H1 (cell line): ENCODE measurements at regions not wholly inside any gene's neighbourhood (a gene's known extent, or its start where the extent isn't known, plus 50 kb on each side); places are given as distances from the start of the nearest gene placed in this dataset.

Experiments
- CTCF ChIA-PET: fragments of 300-600 bp; sonication (Branson Sonifier 250); formaldehyde crosslinking; loops from one replicate; lab custom pipeline; 2021; ENCODE audit not compliant: partially characterized antibody; lab: Charles Lee
- POLR2A ChIA-PET: fragments of 300-600 bp; sonication (Branson Sonifier 250); formaldehyde crosslinking; loops from one replicate; lab custom pipeline; 2021; ENCODE audit warnings: inconsistent platforms; ENCODE audit not compliant: partially characterized antibody; lab: Charles Lee
- DNase-seq, 2 experiments: peaks; one replicate each; pipeline versions ENCODE4 v3.0.0 to v3.0.0-alpha.2; 2010 to 2022; ENCODE audit warnings: low spot score in 2 of 2, low read depth in 1 of 2, mixed read lengths in 1 of 2
- FAIRE-seq: peaks from 2 replicates; lab custom pipeline; 2011; peaks lifted over from hg19 to GRCh38; lab: Jason Lieb, UNC
- H2AFZ ChIP-seq: 2 replicates; pipeline ENCODE4 v1.8.1; 2012; ENCODE audit warnings: low read length, inconsistent platforms
- H2AK5ac ChIP-seq: 2 replicates; pipeline ENCODE4 v1.6.1; 2013; ENCODE audit warnings: low read depth, low read length
- H2BK120ac ChIP-seq: replicated peaks from 2 replicates; pipeline ENCODE3; 2013; ENCODE audit warnings: low read depth, low read length, inconsistent platforms
- H2BK12ac ChIP-seq: 2 replicates; pipeline ENCODE4 v1.6.1; 2013; ENCODE audit warnings: low read depth, low read length
- H2BK15ac ChIP-seq: 2 replicates; pipeline ENCODE4 v1.6.1; 2013; ENCODE audit warnings: low read length
- H2BK20ac ChIP-seq: 2 replicates; pipeline ENCODE4 v1.6.1; 2013; ENCODE audit warnings: low read length
- H2BK5ac ChIP-seq: 2 replicates; pipeline ENCODE4 v1.6.1; 2013; ENCODE audit warnings: low read depth, low read length
- H3K14ac ChIP-seq: 2 replicates; pipeline ENCODE4 v1.6.1; 2013; ENCODE audit warnings: inconsistent platforms; ENCODE audit not compliant: insufficient read length
- H3K18ac ChIP-seq: 2 replicates; pipeline ENCODE4 v1.6.1; 2013; ENCODE audit warnings: low read length; ENCODE audit errors: extremely low read depth
- H3K23ac ChIP-seq: 2 replicates; pipeline ENCODE4 v1.6.1; 2013; ENCODE audit warnings: inconsistent platforms; ENCODE audit not compliant: insufficient read length
- H3K23me2 ChIP-seq: 2 replicates; pipeline ENCODE4 v1.6.1; 2013; ENCODE audit warnings: low read depth, low read length
- H3K27ac ChIP-seq: 2 replicates; pipeline ENCODE4 v1.6.1; 2011; ENCODE audit warnings: low read depth, low read length, inconsistent platforms
- H3K27me3 ChIP-seq, 4 experiments: replicated peaks in 1 of 4; 1 replicate in 1 of 4; 2 replicates in 3 of 4; pipeline versions ENCODE4 v1.6.1 to v1.8.1; 2011 to 2013; ENCODE audit warnings: low read length in 3 of 4, mild to moderate bottlenecking in 3 of 4, inconsistent platforms in 2 of 4, mixed read lengths in 2 of 4, moderate library complexity in 1 of 4; ENCODE audit not compliant: control insufficient read depth in 3 of 4, insufficient read depth in 3 of 4; ENCODE audit errors: extremely low read depth in 1 of 4
- H3K36me3 ChIP-seq, 4 experiments: 2 replicates each; pipeline versions ENCODE4 v1.6.1 to v1.8.1; 2011 to 2013; ENCODE audit warnings: mild to moderate bottlenecking in 4 of 4, low read length in 3 of 4, moderate library complexity in 2 of 4, control low read depth in 1 of 4, inconsistent platforms in 1 of 4; ENCODE audit not compliant: insufficient read depth in 4 of 4, control insufficient read depth in 2 of 4
- H3K4ac ChIP-seq: replicated peaks from 2 replicates; pipeline ENCODE3; 2013; ENCODE audit warnings: low read length, low read depth, mixed read lengths, inconsistent platforms; ENCODE audit not compliant: insufficient read length
- H3K4me1 ChIP-seq, 4 experiments: replicated peaks in 1 of 4; 1 replicate in 1 of 4; 2 replicates in 3 of 4; pipeline versions ENCODE4 v1.6.1 to v1.8.1; 2011 to 2013; ENCODE audit warnings: low read length in 3 of 4, inconsistent platforms in 2 of 4, mixed read lengths in 1 of 4; ENCODE audit not compliant: insufficient read depth in 4 of 4, control insufficient read depth in 3 of 4
- H3K4me2 ChIP-seq, 2 experiments: 2 replicates each; pipeline versions ENCODE4 v1.6.1 to v1.8.1; 2011 to 2013; ENCODE audit warnings: low read depth in 2 of 2, low read length in 2 of 2, control low read depth in 1 of 2, inconsistent platforms in 1 of 2, mild to moderate bottlenecking in 1 of 2; ENCODE audit not compliant: insufficient read depth in 1 of 2
- H3K4me3 ChIP-seq, 4 experiments: fragments of 200-600, 300-600 bp in 1 of 4; sonication (generic), shearing (Covaris generic), sonication (Bioruptor Twin) in 1 of 4; 2 replicates each; pipeline versions ENCODE4 v1.5.1 to v1.8.1; 2011 to 2016; ENCODE audit warnings: low read length in 4 of 4, low read depth in 3 of 4, control low read depth in 2 of 4, inconsistent platforms in 2 of 4, mild to moderate bottlenecking in 2 of 4, mixed read lengths in 1 of 4, moderate library complexity in 1 of 4; ENCODE audit not compliant: insufficient read depth in 2 of 4; ENCODE audit errors: extremely low read depth in 1 of 4
- H3K56ac ChIP-seq: replicated peaks from 2 replicates; pipeline ENCODE3; 2013; ENCODE audit warnings: low read depth, mild to moderate bottlenecking, mixed read lengths, low read length, inconsistent platforms; ENCODE audit not compliant: insufficient read length
- H3K79me1 ChIP-seq: 2 replicates; pipeline ENCODE4 v1.6.1; 2013; ENCODE audit warnings: low read depth, low read length, control low read depth
- H3K79me2 ChIP-seq, 2 experiments: 2 replicates each; pipeline versions ENCODE4 v1.6.1 to v1.8.1; 2012 to 2013; ENCODE audit warnings: low read length in 2 of 2, mild to moderate bottlenecking in 2 of 2, inconsistent platforms in 1 of 2; ENCODE audit not compliant: insufficient read depth in 2 of 2, control insufficient read depth in 1 of 2
- H3K9ac ChIP-seq, 4 experiments: replicated peaks in 1 of 4; 1 replicate in 1 of 4; 2 replicates in 3 of 4; pipeline versions ENCODE4 v1.6.1 to v1.8.1; 2011 to 2013; ENCODE audit warnings: low read depth in 3 of 4, low read length in 3 of 4, control low read depth in 2 of 4, mild to moderate bottlenecking in 2 of 4, moderate library complexity in 2 of 4, inconsistent platforms in 1 of 4; ENCODE audit errors: extremely low read depth in 1 of 4
- H3K9me3 ChIP-seq, 2 experiments: 2 replicates each; pipeline versions ENCODE4 v1.6.1 to v1.8.1; 2012 to 2013; ENCODE audit warnings: mild to moderate bottlenecking in 2 of 2, moderate library complexity in 2 of 2, control low read depth in 1 of 2, inconsistent platforms in 1 of 2, low read depth in 1 of 2, low read length in 1 of 2, mixed read lengths in 1 of 2; ENCODE audit not compliant: insufficient read depth in 2 of 2
- H4K20me1 ChIP-seq, 2 experiments: replicated peaks in 1 of 2; 2 replicates each; pipeline versions ENCODE3 to v1.8.1; 2011 to 2013; ENCODE audit warnings: inconsistent platforms in 2 of 2, low read length in 2 of 2, mild to moderate bottlenecking in 1 of 2; ENCODE audit not compliant: insufficient read depth in 2 of 2, control insufficient read depth in 1 of 2
- H4K5ac ChIP-seq: 2 replicates; pipeline ENCODE4 v1.6.1; 2013; ENCODE audit warnings: low read length, low read depth, mixed read lengths, inconsistent platforms; ENCODE audit not compliant: insufficient read length
- H4K8ac ChIP-seq: 2 replicates; pipeline ENCODE4 v1.8.0; 2013; ENCODE audit warnings: mild to moderate bottlenecking, moderate library complexity, low read length, inconsistent platforms; ENCODE audit not compliant: insufficient read depth; ENCODE audit errors: extremely low read depth
- H4K91ac ChIP-seq: replicated peaks from 2 replicates; pipeline ENCODE3; 2013; ENCODE audit warnings: low read length, mixed read lengths, inconsistent platforms; ENCODE audit not compliant: insufficient read length
- BACH1 ChIP-seq: IDR thresholded peaks from 2 replicates; pipeline ENCODE4 v1.6.1; 2012; ENCODE audit warnings: low read length, improper control_type of control experiment
- BCL11A ChIP-seq, 2 experiments: IDR thresholded peaks; one replicate each; pipeline ENCODE4 v1.6.1; 2011; ENCODE audit warnings: low read depth in 2 of 2, low read length in 2 of 2, mild to moderate bottlenecking in 2 of 2
- CEBPB ChIP-seq: IDR thresholded peaks from 2 replicates; pipeline ENCODE4 v1.6.1; 2012; ENCODE audit warnings: low read depth, low read length
- KDM5A ChIP-seq: fragments of 200-600 bp; IDR thresholded peaks from 2 replicates; pipeline ENCODE4 v1.7.1; 2012; ENCODE audit warnings: mild to moderate bottlenecking, low read length, inconsistent platforms, mixed read lengths
- NRF1 ChIP-seq: IDR thresholded peaks from 2 replicates; pipeline ENCODE4 v1.6.1; 2011; ENCODE audit warnings: mild to moderate bottlenecking, low read depth, low read length, improper control_type of control experiment
- TCF12 ChIP-seq: IDR thresholded peaks from 2 replicates; pipeline ENCODE4 v1.6.1; 2011; ENCODE audit warnings: low read depth, mild to moderate bottlenecking, low read length
- WGBS, 2 experiments: shearing (Covaris generic) in 1 of 2; methylation state at CpG; one replicate each; pipeline versions ENCODE4 v1.1.6 to v1.1.7; 2013 to 2015; ENCODE audit warnings: low lambda C conversion rate in 2 of 2, mixed read lengths in 2 of 2, inconsistent platforms in 1 of 2, low coverage in 1 of 2, missing lambda C conversion rate in 1 of 2; ENCODE audit not compliant: insufficient replicate concordance in 2 of 2, insufficient coverage in 1 of 2, insufficient read length in 1 of 2; ENCODE audit errors: extremely low coverage in 1 of 2, missing lambda C conversion rate in 1 of 2; 5-methylcytosine and 5-hydroxymethylcytosine counted together
- TF ChIP-seq, protein P1 (sequence below): IDR thresholded peaks from 2 replicates; pipeline ENCODE4 v1.6.1; 2011; ENCODE audit warnings: low read length, improper control_type of control experiment
- TF ChIP-seq, protein P2 (sequence below): IDR thresholded peaks from 2 replicates; pipeline ENCODE4 v1.6.1; 2011; ENCODE audit warnings: low read depth, mild to moderate bottlenecking, low read length; ENCODE audit not compliant: insufficient read depth

DNA sequence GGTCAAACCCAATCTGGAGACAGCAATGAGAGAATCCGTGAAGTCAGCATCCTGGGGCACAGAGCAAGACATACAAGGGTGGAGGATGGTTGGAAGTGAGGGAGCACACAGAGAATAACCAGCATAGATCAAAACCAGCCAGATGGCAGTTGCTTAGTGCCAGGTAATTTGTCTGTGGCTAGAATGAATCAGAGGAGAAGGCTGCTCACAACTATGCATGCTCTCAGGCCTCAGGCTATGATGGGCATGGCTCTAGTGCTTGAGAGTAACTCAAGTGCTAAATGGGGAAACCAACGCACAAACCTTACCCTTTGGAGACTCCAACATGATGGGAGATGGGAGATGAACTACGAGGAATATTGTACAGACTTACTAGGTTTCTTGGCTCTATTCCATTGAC, 160.8 kb downstream of the DMRT2 start:
- H3K27me3 ChIP-seq, result no peaks in the 10 kb centered on the region
- no peaks in the 10 kb centered on the region for H3K36me3 ChIP-seq
- H2BK120ac ChIP-seq, result no peak overlapping the region
- H2BK20ac ChIP-seq, result no peak overlapping the region
- no peak overlapping the region for H2AK5ac ChIP-seq
- H2AFZ ChIP-seq, result no peak overlapping the region
- FAIRE-seq (no peak), DNase-seq (no peak)
- H4K91ac ChIP-seq, result no peak overlapping the region
- no peak overlapping the region for H3K9ac ChIP-seq
- H3K79me1 ChIP-seq, result no peaks in the 10 kb centered on the region
- POLR2A ChIA-PET, result no interaction called here
- peak overlapping the region; percentile 23 for H3K14ac ChIP-seq
- no peaks in the 10 kb centered on the region for H3K23me2 ChIP-seq
- no peak overlapping the region for H2BK15ac ChIP-seq
- H3K79me2 ChIP-seq, result no peaks in the 10 kb centered on the region
- H3K4ac ChIP-seq, result no peak overlapping the region
- no peaks in the 10 kb centered on the region for H3K4me1 ChIP-seq
- H4K8ac ChIP-seq, result no peak overlapping the region
- H3K18ac ChIP-seq, result no peak overlapping the region
- TF ChIP-seq, protein P1, sequence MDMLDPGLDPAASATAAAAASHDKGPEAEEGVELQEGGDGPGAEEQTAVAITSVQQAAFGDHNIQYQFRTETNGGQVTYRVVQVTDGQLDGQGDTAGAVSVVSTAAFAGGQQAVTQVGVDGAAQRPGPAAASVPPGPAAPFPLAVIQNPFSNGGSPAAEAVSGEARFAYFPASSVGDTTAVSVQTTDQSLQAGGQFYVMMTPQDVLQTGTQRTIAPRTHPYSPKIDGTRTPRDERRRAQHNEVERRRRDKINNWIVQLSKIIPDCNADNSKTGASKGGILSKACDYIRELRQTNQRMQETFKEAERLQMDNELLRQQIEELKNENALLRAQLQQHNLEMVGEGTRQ, result no peak
- TF ChIP-seq CEBPB (no peak), NRF1 (no peak), TCF12 (no peak), KDM5A (no peak), BACH1 (no peak), BCL11A (IDR thresholded peaks at IDR 0.05; ENCODE audit: low read depth in 2 of 2, low read length in 2 of 2) (no peak)
- TF ChIP-seq, protein P2, sequence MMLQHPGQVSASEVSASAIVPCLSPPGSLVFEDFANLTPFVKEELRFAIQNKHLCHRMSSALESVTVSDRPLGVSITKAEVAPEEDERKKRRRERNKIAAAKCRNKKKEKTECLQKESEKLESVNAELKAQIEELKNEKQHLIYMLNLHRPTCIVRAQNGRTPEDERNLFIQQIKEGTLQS, result no peak
- CTCF ChIA-PET, result no interaction called here
- no peak overlapping the region for H4K5ac ChIP-seq
- H3K9me3 ChIP-seq, result peaks cover 60 to 64% of the 10 kb centered on the region in 2 experiments
- no peak overlapping the region for H3K4me3 ChIP-seq
- no peak overlapping the region for H3K4me2 ChIP-seq
- H3K23ac ChIP-seq, result no peak overlapping the region
- H2BK5ac ChIP-seq, result no peak overlapping the region
- H2BK12ac ChIP-seq, result no peak overlapping the region
- H4K20me1 ChIP-seq, result no peaks in the 10 kb centered on the region
- no peak overlapping the region for H3K56ac ChIP-seq
- 66% methylated on average over 3 of the region's 3 CpGs; no CpG with 5 or more reads in 1 of the 2 experiments for WGBS, 2 experiments
- H3K27ac ChIP-seq, result no peak overlapping the region
